WTC11 (cell line): ENCODE measurements at regions not wholly inside any gene's neighbourhood (a gene's known extent, or its start where the extent isn't known, plus 50 kb on each side); places are given as distances from the start of the nearest gene placed in this dataset.

Experiments
- ATAC-seq: fragments of 200-7000 bp; cut with Tn5 transposase; 2 replicates; pipeline ENCODE4 v1.10.0; 2021; ENCODE audit warnings: mild to moderate bottlenecking, moderate library complexity
- CTCF ChIA-PET: fragments of 300-600 bp; sonication (Branson Sonifier 250); formaldehyde crosslinking; loops from one replicate; lab custom pipeline; 2021; ENCODE audit warnings: antibody characterized with exemption; lab: Charles Lee
- POLR2A ChIA-PET: fragments of 350-600 bp; sonication (Branson Sonifier 250); formaldehyde crosslinking; loops from one replicate; lab custom pipeline; 2021; ENCODE audit warnings: antibody characterized with exemption; lab: Charles Lee
- DNase-seq: peaks from one replicate; pipeline ENCODE4 v3.0.0; 2021; ENCODE audit warnings: low spot score
- H3K27ac Mint-ChIP-seq: 2 replicates; pipeline ENCODE4 v1.8.0; 2021; ENCODE audit warnings: mixed read lengths
- H3K27me3 Mint-ChIP-seq: 2 replicates; pipeline ENCODE4 v1.8.0; 2021; ENCODE audit warnings: low read depth, mild to moderate bottlenecking, moderate library complexity, mixed read lengths
- H3K36me3 Mint-ChIP-seq: 2 replicates; pipeline ENCODE4 v1.8.0; 2021; ENCODE audit warnings: mixed read lengths
- H3K4me1 Mint-ChIP-seq: 2 replicates; pipeline ENCODE4 v1.8.0; 2022; ENCODE audit warnings: mixed read lengths
- H3K4me3 Mint-ChIP-seq: 2 replicates; pipeline ENCODE4 v1.8.0; 2021; ENCODE audit warnings: mild to moderate bottlenecking, moderate library complexity, mixed read lengths
- H3K9me3 Mint-ChIP-seq: 2 replicates; pipeline ENCODE4 v1.8.0; 2021; ENCODE audit warnings: mixed read lengths
- ARID4B ChIP-seq: sonication (generic); formaldehyde crosslinking; IDR thresholded peaks from 2 replicates; pipeline ENCODE4 v1.8.0; 2023; ENCODE audit warnings: missing genetic modification reagents, mild to moderate bottlenecking, borderline replicate concordance
- FOXJ3 ChIP-seq: sonication (generic); formaldehyde crosslinking; IDR thresholded peaks from 2 replicates; pipeline ENCODE4 v1.9.0; 2021; ENCODE audit warnings: missing genetic modification reagents, mild to moderate bottlenecking, borderline replicate concordance
- FOXK1 ChIP-seq: sonication (generic); formaldehyde crosslinking; IDR thresholded peaks from 2 replicates; pipeline ENCODE4 v1.8.0; 2022; ENCODE audit warnings: mild to moderate bottlenecking, moderate library complexity, missing genetic modification reagents
- FOXP1 ChIP-seq: sonication (generic); formaldehyde crosslinking; IDR thresholded peaks from 2 replicates; pipeline ENCODE4 v1.8.0; 2022; ENCODE audit warnings: missing genetic modification reagents, mild to moderate bottlenecking, moderate library complexity, borderline replicate concordance
- GRHL2 ChIP-seq: fragments of 250-450 bp; sonication (Bioruptor Pico); IDR thresholded peaks from 2 replicates; pipeline ENCODE4 v1.8.0; 2022; ENCODE audit warnings: mild to moderate bottlenecking, moderate library complexity; ENCODE audit not compliant: insufficient replicate concordance, severe bottlenecking
- KAT7 ChIP-seq: sonication (generic); formaldehyde crosslinking; IDR thresholded peaks from 2 replicates; pipeline ENCODE4 v1.8.1; 2023; ENCODE audit warnings: missing genetic modification reagents, mild to moderate bottlenecking, borderline replicate concordance
- NFATC4 ChIP-seq: fragments of 250-450 bp; sonication (Bioruptor Pico); IDR thresholded peaks from 2 replicates; pipeline ENCODE4 v1.9.0; 2021; ENCODE audit warnings: mild to moderate bottlenecking
- NFE2L1 ChIP-seq: sonication (generic); formaldehyde crosslinking; IDR thresholded peaks from 2 replicates; pipeline ENCODE4 v1.8.1; 2023; ENCODE audit warnings: missing genetic modification reagents
- SMAD4 ChIP-seq: sonication (generic); formaldehyde crosslinking; IDR thresholded peaks from 2 replicates; pipeline ENCODE4 v1.8.0; 2022; ENCODE audit warnings: mild to moderate bottlenecking, missing genetic modification reagents
- TP53 ChIP-seq: sonication (generic); formaldehyde crosslinking; IDR thresholded peaks from 2 replicates; pipeline ENCODE4 v1.8.1; 2023; ENCODE audit warnings: mild to moderate bottlenecking, missing genetic modification reagents
- ZBTB43 ChIP-seq: sonication (generic); formaldehyde crosslinking; IDR thresholded peaks from 2 replicates; pipeline ENCODE4 v1.8.1; 2023; ENCODE audit warnings: mild to moderate bottlenecking, missing genetic modification reagents
- ZNF512 ChIP-seq: sonication (generic); formaldehyde crosslinking; IDR thresholded peaks from 2 replicates; pipeline ENCODE4 v1.8.1; 2022; ENCODE audit warnings: missing genetic modification reagents, borderline replicate concordance
- TF ChIP-seq, protein P1 (sequence below): fragments of 200-600 bp; IDR thresholded peaks from 2 replicates; pipeline ENCODE4 v1.8.0; 2022; ENCODE audit warnings: antibody characterized with exemption
- TF ChIP-seq, protein P2 (sequence below): sonication (generic); formaldehyde crosslinking; IDR thresholded peaks from 2 replicates; pipeline ENCODE4 v1.8.0; 2023; ENCODE audit warnings: missing genetic modification reagents
- TF ChIP-seq, protein P3 (sequence below): sonication (generic); formaldehyde crosslinking; IDR thresholded peaks from 2 replicates; pipeline ENCODE4 v1.8.1; 2023; ENCODE audit warnings: mild to moderate bottlenecking, missing genetic modification reagents, borderline replicate concordance
- TF ChIP-seq, protein P4 (sequence below): sonication (generic); formaldehyde crosslinking; IDR thresholded peaks from 2 replicates; pipeline ENCODE4 v1.8.0; 2022; ENCODE audit warnings: mild to moderate bottlenecking, missing genetic modification reagents
- TF ChIP-seq, protein P5 (sequence below): sonication (generic); formaldehyde crosslinking; IDR thresholded peaks from 2 replicates; pipeline ENCODE4 v1.8.1; 2023; ENCODE audit warnings: mild to moderate bottlenecking, missing genetic modification reagents, moderate library complexity

DNA sequence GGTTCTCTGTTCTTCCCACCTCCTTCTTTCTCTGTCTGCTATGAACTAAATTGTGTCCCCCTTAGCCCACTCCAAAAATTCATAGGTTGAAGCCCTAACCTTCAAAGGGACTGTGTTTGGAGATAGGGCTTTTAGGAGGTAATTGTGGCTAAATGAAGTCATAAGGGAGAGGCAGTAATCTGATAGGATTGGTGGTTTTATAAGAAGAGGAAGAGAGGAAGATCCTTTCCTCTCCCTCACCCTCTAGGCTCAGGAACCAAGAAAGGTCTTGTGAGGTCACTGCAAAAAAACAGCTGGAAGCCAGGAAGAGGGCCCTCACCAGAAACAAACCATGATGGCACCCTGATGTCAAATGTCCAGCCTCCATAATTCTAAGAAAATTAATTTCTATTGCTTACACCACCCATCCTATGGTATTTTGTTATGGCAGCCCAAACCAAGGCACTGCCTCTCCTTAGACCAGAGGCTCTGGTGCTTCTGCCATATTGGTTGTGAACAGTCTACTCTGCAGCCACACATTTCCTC, 135.1 kb upstream of the COL21A1 start (continued):
- TF ChIP-seq, protein P1, sequence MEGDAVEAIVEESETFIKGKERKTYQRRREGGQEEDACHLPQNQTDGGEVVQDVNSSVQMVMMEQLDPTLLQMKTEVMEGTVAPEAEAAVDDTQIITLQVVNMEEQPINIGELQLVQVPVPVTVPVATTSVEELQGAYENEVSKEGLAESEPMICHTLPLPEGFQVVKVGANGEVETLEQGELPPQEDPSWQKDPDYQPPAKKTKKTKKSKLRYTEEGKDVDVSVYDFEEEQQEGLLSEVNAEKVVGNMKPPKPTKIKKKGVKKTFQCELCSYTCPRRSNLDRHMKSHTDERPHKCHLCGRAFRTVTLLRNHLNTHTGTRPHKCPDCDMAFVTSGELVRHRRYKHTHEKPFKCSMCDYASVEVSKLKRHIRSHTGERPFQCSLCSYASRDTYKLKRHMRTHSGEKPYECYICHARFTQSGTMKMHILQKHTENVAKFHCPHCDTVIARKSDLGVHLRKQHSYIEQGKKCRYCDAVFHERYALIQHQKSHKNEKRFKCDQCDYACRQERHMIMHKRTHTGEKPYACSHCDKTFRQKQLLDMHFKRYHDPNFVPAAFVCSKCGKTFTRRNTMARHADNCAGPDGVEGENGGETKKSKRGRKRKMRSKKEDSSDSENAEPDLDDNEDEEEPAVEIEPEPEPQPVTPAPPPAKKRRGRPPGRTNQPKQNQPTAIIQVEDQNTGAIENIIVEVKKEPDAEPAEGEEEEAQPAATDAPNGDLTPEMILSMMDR = no peak
- no peak for TF ChIP-seq GRHL2
- TF ChIP-seq, all 79 proteins: peak for 0

DNA sequence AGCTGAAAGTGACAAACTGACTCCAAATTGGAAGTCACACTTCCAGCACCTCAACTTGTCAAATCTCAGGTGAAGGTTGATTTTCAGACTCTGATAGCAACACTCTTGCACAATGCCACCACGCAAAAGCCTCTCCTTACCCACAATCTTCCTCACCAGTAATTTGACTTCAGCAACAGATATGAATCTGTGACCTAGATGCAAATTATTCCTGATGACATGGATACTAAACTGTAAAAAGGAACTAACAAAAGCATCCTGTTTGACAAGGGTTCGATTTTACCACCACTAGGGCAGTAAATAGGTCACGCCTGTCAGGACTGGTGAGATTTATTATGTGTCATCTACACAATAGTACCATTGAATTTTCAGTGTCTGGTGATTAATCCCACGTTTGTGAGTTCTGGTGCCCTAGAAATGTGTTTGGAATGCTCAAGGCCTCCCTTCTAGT, 134.4 kb upstream of the COL21A1 start:
- ChIA-PET POLR2A (no interaction called here), CTCF (no interaction called here)
- H3K27ac Mint-ChIP-seq = no peak overlapping the region
- peaks cover 5% of the 10 kb centered on the region for H3K4me1 Mint-ChIP-seq
- H3K27me3 Mint-ChIP-seq = no peaks in the 10 kb centered on the region
- ATAC-seq = no peak
- H3K4me3 Mint-ChIP-seq = no peak overlapping the region
- DNase-seq = no peak
- no peaks in the 10 kb centered on the region for H3K36me3 Mint-ChIP-seq
- H3K9me3 Mint-ChIP-seq = peaks cover 12% of the 10 kb centered on the region
- TF ChIP-seq, protein P2, sequence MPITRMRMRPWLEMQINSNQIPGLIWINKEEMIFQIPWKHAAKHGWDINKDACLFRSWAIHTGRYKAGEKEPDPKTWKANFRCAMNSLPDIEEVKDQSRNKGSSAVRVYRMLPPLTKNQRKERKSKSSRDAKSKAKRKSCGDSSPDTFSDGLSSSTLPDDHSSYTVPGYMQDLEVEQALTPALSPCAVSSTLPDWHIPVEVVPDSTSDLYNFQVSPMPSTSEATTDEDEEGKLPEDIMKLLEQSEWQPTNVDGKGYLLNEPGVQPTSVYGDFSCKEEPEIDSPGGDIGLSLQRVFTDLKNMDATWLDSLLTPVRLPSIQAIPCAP (CRISPR knock-in tag) = no peak
- TF ChIP-seq NFE2L1 (CRISPR knock-in tag) = no peak
- TF ChIP-seq KAT7 (CRISPR knock-in tag) = no peak
- no peak for TF ChIP-seq FOXK1
- TF ChIP-seq ARID4B (CRISPR knock-in tag) = no peak
- TF ChIP-seq, protein P3, sequence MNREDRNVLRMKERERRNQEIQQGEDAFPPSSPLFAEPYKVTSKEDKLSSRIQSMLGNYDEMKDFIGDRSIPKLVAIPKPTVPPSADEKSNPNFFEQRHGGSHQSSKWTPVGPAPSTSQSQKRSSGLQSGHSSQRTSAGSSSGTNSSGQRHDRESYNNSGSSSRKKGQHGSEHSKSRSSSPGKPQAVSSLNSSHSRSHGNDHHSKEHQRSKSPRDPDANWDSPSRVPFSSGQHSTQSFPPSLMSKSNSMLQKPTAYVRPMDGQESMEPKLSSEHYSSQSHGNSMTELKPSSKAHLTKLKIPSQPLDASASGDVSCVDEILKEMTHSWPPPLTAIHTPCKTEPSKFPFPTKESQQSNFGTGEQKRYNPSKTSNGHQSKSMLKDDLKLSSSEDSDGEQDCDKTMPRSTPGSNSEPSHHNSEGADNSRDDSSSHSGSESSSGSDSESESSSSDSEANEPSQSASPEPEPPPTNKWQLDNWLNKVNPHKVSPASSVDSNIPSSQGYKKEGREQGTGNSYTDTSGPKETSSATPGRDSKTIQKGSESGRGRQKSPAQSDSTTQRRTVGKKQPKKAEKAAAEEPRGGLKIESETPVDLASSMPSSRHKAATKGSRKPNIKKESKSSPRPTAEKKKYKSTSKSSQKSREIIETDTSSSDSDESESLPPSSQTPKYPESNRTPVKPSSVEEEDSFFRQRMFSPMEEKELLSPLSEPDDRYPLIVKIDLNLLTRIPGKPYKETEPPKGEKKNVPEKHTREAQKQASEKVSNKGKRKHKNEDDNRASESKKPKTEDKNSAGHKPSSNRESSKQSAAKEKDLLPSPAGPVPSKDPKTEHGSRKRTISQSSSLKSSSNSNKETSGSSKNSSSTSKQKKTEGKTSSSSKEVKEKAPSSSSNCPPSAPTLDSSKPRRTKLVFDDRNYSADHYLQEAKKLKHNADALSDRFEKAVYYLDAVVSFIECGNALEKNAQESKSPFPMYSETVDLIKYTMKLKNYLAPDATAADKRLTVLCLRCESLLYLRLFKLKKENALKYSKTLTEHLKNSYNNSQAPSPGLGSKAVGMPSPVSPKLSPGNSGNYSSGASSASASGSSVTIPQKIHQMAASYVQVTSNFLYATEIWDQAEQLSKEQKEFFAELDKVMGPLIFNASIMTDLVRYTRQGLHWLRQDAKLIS (CRISPR knock-in tag) = no peak
- TF ChIP-seq TP53 (CRISPR knock-in tag) = no peak
- TF ChIP-seq FOXP1 = no peak
- TF ChIP-seq, protein P4, sequence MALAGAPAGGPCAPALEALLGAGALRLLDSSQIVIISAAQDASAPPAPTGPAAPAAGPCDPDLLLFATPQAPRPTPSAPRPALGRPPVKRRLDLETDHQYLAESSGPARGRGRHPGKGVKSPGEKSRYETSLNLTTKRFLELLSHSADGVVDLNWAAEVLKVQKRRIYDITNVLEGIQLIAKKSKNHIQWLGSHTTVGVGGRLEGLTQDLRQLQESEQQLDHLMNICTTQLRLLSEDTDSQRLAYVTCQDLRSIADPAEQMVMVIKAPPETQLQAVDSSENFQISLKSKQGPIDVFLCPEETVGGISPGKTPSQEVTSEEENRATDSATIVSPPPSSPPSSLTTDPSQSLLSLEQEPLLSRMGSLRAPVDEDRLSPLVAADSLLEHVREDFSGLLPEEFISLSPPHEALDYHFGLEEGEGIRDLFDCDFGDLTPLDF (CRISPR knock-in tag) = no peak
- no peak for TF ChIP-seq ZBTB43 (CRISPR knock-in tag)
- TF ChIP-seq FOXJ3 (CRISPR knock-in tag) = no peak
- TF ChIP-seq SMAD4 (CRISPR knock-in tag) = no peak
- TF ChIP-seq, protein P5, sequence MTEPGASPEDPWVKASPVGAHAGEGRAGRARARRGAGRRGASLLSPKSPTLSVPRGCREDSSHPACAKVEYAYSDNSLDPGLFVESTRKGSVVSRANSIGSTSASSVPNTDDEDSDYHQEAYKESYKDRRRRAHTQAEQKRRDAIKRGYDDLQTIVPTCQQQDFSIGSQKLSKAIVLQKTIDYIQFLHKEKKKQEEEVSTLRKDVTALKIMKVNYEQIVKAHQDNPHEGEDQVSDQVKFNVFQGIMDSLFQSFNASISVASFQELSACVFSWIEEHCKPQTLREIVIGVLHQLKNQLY (CRISPR knock-in tag) = no peak
- TF ChIP-seq NFATC4 (CRISPR knock-in tag) = no peak
- TF ChIP-seq ZNF512 (CRISPR knock-in tag) = no peak
